MM.1S (cell line): ENCODE measurements at regions not wholly inside any gene's neighbourhood (a gene's known extent, or its start where the extent isn't known, plus 50 kb on each side); places are given as distances from the start of the nearest gene placed in this dataset.

ENCODE experiments used
- DNase-seq: peaks from one replicate; pipeline ENCODE4 v3.0.0-alpha.2; 2015
- H2AFZ ChIP-seq: fragments of 300-600 bp; sonication (generic); 2 replicates; pipeline ENCODE4 v1.6.0; 2016; ENCODE audit warnings: antibody characterized with exemption, low read length
- H3F3A ChIP-seq: fragments of 300-600 bp; sonication (generic); 2 replicates; pipeline ENCODE4 v1.6.1; 2016; ENCODE audit warnings: mild to moderate bottlenecking, antibody characterized with exemption, low read length, moderate library complexity, mixed read lengths; ENCODE audit not compliant: insufficient read depth
- H3K27ac ChIP-seq: fragments of 300-600 bp; sonication (generic); 2 replicates; pipeline ENCODE4 v1.5.1; 2016; ENCODE audit warnings: mild to moderate bottlenecking, low read length
- H3K27me3 ChIP-seq: fragments of 300-600 bp; sonication (generic); replicated peaks from 2 replicates; pipeline ENCODE4 v1.6.0; 2016; ENCODE audit warnings: low read length; ENCODE audit not compliant: insufficient read depth
- H3K36me3 ChIP-seq: fragments of 300-600 bp; sonication (generic); replicated peaks from 2 replicates; pipeline ENCODE4 v1.6.1; 2016; ENCODE audit warnings: mild to moderate bottlenecking, low read length, mixed read lengths; ENCODE audit not compliant: insufficient read depth
- H3K4me1 ChIP-seq: fragments of 300-600 bp; sonication (generic); 2 replicates; pipeline ENCODE4 v1.6.1; 2016; ENCODE audit warnings: low read length, mixed read lengths
- H3K4me2 ChIP-seq: fragments of 300-600 bp; sonication (generic); 2 replicates; pipeline ENCODE4 v1.6.0; 2016; ENCODE audit warnings: low read depth, low read length
- H3K4me3 ChIP-seq: fragments of 300-600 bp; sonication (generic); 2 replicates; pipeline ENCODE4 v1.5.1; 2016; ENCODE audit warnings: low read length, mixed read lengths
- H3K79me2 ChIP-seq: fragments of 300-600 bp; sonication (generic); 2 replicates; pipeline ENCODE4 v1.6.1; 2016; ENCODE audit warnings: mixed run types, low read length, mixed read lengths
- H3K9ac ChIP-seq: fragments of 300-600 bp; sonication (generic); 2 replicates; pipeline ENCODE4 v1.6.1; 2016; ENCODE audit warnings: low read length, mixed read lengths
- H3K9me2 ChIP-seq: fragments of 300-600 bp; sonication (generic); replicated peaks from 2 replicates; pipeline ENCODE4 v1.6.1; 2016; ENCODE audit warnings: mild to moderate bottlenecking, low read length, mixed read lengths; ENCODE audit not compliant: insufficient read depth
- H3K9me3 ChIP-seq: fragments of 300-600 bp; sonication (generic); replicated peaks from 2 replicates; pipeline ENCODE4 v1.6.1; 2016; ENCODE audit warnings: mild to moderate bottlenecking, low read length, mixed read lengths; ENCODE audit not compliant: insufficient read depth
- H4K20me1 ChIP-seq: fragments of 300-600 bp; sonication (generic); 2 replicates; pipeline ENCODE4 v1.6.1; 2016; ENCODE audit warnings: mild to moderate bottlenecking, low read length, moderate library complexity, mixed read lengths; ENCODE audit not compliant: insufficient read depth
- EZH2 ChIP-seq: fragments of 300-600 bp; sonication (generic); optimal IDR thresholded peaks from 2 replicates; pipeline ENCODE3; 2017; ENCODE audit warnings: low read depth, mild to moderate bottlenecking, antibody characterized with exemption, low read length, mixed read lengths
- EZH2phosphoT487 ChIP-seq: fragments of 300-600 bp; sonication (generic); IDR thresholded peaks from 2 replicates; pipeline ENCODE4 v1.6.1; 2018; ENCODE audit warnings: antibody characterized with exemption, low read length
- TF ChIP-seq, protein P1 (sequence below): fragments of 300-600 bp; sonication (generic); IDR thresholded peaks from 2 replicates; pipeline ENCODE4 v1.5.1; 2016; ENCODE audit warnings: antibody characterized with exemption, low read length, mixed read lengths

- H3K27ac ChIP-seq = no peak overlapping the region
Measured at GRCh38 chr15:26242565-26243071, 379.5 kb upstream of the ATP10A start.

GRCh38 chr15:26235864-26236263 lies 372.7 kb upstream of the ATP10A start:
- no peak for DNase-seq
- Histone ChIP-seq H3K27me3 (no peaks in the 10 kb centered on the region), H3K36me3 (no peaks in the 10 kb centered on the region), H3K9me3 (no peaks in the 10 kb centered on the region), H3K27ac (no peak overlapping the region), H4K20me1 (no peaks in the 10 kb centered on the region), H3K79me2 (no peaks in the 10 kb centered on the region), H3K4me1 (no peaks in the 10 kb centered on the region), H3K4me3 (no peak overlapping the region), H3K9me2 (no peaks in the 10 kb centered on the region), H3F3A (no peaks in the 10 kb centered on the region), H3K4me2 (no peak overlapping the region), H2AFZ (no peak overlapping the region), H3K9ac (no peak overlapping the region)
- TF ChIP-seq EZH2phosphoT487 (no peak), EZH2 (no peak)
- TF ChIP-seq, protein P1, sequence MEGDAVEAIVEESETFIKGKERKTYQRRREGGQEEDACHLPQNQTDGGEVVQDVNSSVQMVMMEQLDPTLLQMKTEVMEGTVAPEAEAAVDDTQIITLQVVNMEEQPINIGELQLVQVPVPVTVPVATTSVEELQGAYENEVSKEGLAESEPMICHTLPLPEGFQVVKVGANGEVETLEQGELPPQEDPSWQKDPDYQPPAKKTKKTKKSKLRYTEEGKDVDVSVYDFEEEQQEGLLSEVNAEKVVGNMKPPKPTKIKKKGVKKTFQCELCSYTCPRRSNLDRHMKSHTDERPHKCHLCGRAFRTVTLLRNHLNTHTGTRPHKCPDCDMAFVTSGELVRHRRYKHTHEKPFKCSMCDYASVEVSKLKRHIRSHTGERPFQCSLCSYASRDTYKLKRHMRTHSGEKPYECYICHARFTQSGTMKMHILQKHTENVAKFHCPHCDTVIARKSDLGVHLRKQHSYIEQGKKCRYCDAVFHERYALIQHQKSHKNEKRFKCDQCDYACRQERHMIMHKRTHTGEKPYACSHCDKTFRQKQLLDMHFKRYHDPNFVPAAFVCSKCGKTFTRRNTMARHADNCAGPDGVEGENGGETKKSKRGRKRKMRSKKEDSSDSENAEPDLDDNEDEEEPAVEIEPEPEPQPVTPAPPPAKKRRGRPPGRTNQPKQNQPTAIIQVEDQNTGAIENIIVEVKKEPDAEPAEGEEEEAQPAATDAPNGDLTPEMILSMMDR = no peak

More at GRCh38 chr15:26242565-26243071, 379.5 kb upstream of the ATP10A start:
- Histone ChIP-seq H3K9ac (no peak overlapping the region), H3K27me3 (no peaks in the 10 kb centered on the region), H2AFZ (no peak overlapping the region), H3K4me1 (no peaks in the 10 kb centered on the region), H3K9me3 (no peaks in the 10 kb centered on the region), H3K9me2 (no peaks in the 10 kb centered on the region), H3K4me2 (no peak overlapping the region), H3F3A (no peaks in the 10 kb centered on the region), H3K36me3 (no peaks in the 10 kb centered on the region), H4K20me1 (no peaks in the 10 kb centered on the region), H3K79me2 (no peaks in the 10 kb centered on the region), H3K4me3 (no peak overlapping the region)
- no peak for DNase-seq
- TF ChIP-seq EZH2 (no peak), EZH2phosphoT487 (no peak)
- TF ChIP-seq, protein P1 = no peak

DNA sequence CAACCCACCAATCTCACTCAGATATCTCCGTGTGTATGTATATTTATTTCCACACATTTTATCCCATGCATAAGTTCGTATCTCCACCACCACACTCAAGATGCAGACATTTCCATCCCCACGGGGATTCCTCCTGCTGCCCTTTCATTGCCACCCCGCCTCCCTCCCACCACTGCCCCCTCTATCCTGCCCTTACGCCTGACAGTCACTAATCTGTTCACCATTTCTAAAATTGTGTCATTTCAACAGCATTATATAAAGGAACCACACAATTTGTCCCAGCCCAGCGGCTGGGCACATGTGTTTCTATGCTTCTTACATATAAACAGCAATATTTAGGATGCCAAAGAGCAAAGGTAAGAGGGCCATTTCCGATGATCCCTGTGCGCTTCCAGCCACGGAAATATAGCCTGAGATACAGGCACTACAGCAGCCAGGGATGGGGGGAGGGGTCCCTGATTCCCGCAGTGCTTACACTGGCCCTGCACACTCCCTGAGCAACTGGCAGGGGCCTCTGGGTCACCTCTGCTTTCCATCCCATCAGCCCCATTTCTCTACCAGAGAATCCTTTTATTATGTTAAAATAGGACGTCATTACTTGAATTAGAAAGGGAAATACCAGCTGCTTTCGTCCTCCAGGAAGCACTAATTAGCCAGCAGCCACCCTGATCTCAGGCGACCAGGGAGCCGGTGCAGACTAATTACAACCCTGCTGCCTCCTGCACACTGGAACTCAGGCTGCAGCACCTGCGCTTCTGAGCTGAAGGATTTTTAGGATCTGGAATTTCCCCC lies 372.0 kb upstream of the ATP10A start:
- Histone ChIP-seq H4K20me1 (no peaks in the 10 kb centered on the region), H3F3A (no peaks in the 10 kb centered on the region), H3K9ac (no peak overlapping the region), H3K9me2 (no peaks in the 10 kb centered on the region), H2AFZ (no peak overlapping the region), H3K4me1 (no peaks in the 10 kb centered on the region), H3K36me3 (no peaks in the 10 kb centered on the region), H3K4me2 (no peak overlapping the region), H3K4me3 (no peak overlapping the region), H3K79me2 (no peaks in the 10 kb centered on the region), H3K27me3 (no peaks in the 10 kb centered on the region), H3K27ac (no peak overlapping the region), H3K9me3 (no peaks in the 10 kb centered on the region)
- DNase-seq = no peak
- TF ChIP-seq, protein P1 = no peak
- TF ChIP-seq EZH2phosphoT487 (no peak), EZH2 (no peak)
